Hematopoietic multipotent progenitor cell treated with erythropoietin and hydrocortisone succinate and interleukin-3 and kit ligand, for 17 days (in vitro differentiated cells): ENCODE measurements at regions not wholly inside any gene's neighbourhood (a gene's known extent, or its start where the extent isn't known, plus 50 kb on each side); places are given as distances from the start of the nearest gene placed in this dataset.

Experiments
- DNase-seq: peaks from one replicate; pipeline ENCODE4 v3.0.0-alpha.2; 2015; ENCODE audit warnings: low spot score

DNA sequence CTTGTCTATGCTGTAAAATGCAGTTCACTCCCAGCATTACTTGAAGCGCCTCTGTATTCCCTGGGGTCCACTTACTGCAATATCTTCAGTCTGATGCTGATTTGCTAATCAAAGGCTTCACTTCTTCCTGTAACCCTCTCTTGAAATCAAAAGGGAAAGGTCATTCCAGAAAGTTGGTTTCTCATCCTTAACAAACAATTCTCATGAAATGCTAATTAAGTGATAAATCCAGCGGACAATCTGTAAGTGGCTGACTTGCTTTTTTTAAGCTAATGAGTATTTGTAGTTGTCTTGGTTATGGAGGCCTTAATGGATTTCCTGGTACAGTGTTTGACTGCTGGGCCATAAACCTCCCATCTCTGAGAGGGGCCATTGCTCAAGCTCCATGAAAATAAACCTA lies 499.6 kb upstream of the HS6ST1 start:
- DNase-seq = no peak

DNA sequence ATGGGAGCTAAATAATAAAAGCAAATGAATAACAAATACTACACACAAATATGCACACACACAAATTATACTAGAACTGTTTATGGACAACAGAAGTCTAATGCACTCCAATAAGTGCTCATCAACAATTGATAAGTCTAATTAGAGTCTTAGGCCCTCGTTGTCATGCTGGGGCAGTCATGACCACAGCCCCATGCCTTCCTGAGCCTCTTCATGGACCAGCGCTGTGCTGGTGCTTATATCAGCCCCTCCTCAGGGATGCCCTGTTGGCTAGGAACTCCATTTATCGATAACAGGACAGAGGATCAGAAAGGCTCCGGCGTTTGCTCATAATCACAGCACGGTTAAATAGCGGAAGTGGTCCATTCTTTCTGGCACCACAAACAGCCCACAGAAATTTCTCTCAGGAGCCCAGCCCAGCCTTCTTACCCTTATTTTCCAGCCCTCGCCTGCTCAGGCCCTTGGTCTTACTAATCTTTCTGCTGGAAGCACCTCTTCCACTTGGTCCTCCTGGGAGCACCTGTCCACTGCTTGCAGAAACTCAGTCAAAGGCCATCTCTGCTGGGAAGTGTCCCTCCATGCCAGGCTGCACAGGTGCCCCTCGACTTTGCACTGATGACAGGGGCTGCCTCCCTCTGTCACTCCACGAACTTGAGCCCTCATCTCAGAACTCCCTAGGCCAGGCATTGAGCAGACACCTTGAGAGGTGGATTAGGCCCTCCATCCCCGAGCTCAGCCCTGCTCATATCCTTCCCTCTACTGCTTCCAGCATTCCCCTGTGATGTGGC lies 500.2 kb upstream of the HS6ST1 start:
- no peak for DNase-seq

DNA sequence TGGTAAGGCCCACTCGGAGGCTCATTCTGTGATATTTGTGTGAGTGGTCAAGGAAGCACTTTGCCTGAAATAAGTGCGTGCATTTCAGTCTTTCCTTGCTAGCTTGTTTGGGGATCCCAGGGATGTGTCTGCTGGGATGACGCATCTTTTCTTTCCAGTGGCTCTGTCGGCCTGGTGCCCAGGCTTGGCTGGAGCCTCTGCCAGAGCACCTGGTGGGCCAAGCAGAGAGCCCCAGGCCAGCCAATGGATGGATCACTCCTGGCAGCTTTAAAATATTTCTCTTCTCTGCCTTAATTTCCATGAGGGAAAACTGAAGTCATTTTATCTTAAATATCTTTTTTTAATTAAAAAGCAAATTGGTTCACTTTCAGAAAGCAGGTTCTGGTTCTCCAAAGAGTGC lies 501.8 kb upstream of the HS6ST1 start:
- no peak for DNase-seq

DNA sequence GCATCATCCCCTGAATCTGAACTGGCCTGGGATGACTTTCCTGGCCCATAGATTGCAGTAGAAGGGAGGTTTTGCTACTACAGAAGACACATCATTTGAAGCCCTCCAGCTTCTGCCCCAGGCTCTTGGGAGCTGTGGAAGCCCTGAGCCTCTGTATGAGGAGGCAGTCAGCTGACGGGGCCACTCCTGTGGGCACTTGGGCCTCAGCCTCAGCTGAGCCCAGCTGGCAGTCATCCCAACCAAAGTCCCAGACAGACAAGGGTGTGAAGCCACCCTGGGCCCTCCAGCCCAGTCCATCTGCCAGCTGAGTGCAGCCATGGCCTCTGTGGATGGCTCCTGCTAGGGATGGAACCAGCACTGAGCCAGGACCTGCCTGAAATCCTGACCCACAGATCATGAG lies 502.3 kb upstream of the HS6ST1 start:
- DNase-seq = no peak

DNA sequence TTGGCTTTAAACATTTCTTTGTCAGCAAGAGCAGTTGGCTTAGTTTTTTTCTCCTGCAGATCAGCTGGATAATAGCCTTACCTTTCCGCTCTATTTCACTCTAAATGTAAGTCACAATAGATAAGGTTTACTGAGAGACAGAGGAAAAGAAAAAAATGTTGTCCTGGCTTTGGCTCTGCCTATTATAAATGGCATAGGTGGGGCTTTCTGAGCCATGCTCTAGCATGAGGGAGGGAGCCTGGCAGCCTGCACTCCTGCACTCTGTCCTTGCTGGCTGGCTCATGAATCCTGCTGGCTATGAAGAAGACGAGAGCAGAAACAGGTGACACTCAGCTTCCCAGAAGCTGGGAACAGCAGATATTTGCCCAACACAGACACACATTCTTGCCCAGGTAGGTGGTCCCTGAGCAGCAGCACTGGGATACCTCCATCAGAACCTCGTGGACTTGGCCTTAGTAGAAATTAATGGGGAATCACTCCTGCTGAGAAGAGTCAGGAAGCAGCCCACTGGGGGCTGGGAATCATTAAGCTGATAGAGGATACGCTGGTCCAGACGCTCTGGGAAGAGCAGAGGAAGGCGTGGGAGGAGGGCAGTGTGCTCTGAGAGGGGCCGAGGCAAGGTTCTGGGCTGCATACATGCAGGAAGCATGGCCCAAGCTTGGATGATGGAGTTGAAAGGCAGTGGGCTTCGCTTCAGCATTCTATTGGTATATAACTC lies 514.4 kb upstream of the HS6ST1 start:
- no peak for DNase-seq

DNA sequence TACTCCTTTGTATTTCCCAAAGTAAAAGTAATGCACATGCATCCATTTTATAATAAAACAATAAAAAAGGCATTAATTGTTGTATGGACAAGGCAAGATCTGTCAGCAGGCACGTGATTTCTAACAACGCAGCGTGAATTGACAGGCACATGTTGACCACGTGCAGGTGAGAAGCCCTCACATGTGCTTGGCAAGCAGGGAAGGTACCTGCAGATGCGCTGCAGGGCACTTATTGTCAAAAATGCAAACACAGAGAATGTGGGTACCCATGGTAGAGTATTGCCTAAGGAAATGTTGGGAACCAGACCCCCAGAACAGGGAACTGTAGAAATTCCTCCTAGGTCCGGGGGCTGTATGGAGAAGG lies 515.0 kb upstream of the HS6ST1 start:
- DNase-seq = no peak

DNA sequence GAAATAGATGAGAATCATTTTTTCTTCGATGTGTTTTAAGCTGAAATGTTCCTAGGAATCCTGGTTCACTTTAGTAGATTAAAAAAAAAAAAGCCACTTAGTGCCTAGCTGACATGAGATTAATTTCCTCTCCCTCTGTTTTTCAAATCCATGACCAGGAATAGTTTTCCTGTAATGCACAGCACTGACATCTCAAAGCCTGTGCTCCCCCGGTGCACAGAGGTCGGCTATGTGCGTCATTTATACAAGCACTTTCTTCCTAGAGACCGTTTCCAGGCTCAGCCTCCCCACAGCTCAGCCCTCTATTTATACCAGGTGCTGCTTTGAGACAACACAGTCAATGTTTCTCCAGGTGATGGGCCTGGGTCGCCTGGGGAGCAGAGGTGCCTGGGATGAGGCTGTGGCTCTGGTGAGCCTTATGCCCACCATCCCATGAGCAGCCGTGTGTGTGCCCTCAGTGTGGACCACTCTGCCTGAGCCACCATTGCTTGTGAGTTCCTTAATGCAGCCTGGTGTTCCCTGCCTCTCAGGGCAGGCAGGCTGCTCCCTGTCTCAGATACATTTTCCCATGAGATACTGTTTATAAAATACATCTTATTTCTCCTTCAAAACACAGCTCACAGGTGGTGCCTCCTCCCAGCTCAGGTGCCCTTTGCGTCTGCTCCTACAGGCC lies 515.7 kb upstream of the HS6ST1 start:
- DNase-seq = no peak

DNA sequence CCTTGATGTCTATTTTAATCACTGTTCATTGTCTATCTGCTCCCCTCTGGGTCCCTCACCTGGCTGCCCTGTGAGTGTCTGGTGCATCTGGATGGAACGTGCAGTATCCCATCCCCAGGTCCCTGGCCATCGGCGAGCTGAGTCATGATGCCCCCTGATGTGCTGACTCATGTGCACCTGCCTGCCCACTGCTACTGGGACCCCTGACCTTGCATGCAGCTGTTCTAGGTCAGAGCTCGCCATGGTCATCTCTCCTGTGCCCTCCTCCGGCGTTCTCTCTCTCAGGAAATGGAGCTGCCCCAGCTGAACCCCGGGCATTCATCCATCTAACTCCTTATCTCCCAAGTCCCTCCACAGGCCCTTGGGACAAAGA lies 516.2 kb upstream of the HS6ST1 start:
- no peak for DNase-seq

DNA sequence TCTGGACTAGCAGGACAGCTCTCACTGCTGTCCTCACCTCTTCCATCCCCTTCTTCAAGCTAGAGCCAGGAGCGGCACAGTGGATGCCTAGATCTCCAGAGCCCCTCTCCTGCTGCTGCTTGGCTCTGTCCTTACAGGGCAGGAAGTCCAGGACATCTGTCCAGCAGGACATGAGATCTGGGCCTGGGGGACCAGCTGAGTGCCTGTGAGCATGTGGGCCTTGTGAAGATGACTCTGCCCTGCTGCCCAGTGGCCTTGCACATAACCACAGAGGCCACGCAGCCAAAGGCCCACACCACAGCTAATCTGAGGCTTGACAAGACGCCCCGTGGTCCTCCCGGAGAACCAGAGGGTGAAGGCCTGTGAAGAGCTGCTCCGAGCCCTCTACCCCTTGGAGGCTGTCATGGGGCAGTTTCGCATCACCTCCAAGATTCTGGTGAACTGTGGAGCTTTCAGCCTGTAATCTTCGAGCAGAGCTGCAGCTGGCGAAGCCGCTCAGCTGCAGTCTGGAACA lies 516.7 kb upstream of the HS6ST1 start:
- DNase-seq = no peak

DNA sequence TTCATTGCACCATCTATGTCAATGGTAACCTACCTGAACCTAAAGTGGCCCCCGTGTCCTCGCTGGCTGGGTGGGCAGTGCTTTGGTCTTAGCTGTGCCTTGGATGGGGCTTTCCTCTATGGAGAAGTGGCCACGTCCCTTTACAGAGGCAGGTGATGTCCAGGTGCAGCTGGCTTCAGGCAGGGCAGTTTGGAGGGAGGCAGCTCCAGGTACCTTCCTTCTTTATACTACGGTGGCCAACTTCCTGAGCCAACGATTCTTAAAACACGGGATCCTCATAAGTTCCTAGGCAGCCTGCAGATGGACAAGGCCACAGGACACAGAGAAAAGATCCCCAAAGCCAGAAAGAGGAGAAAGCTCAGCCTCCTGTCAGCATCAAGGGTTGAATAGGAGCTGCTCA lies 517.3 kb upstream of the HS6ST1 start:
- no peak for DNase-seq

DNA sequence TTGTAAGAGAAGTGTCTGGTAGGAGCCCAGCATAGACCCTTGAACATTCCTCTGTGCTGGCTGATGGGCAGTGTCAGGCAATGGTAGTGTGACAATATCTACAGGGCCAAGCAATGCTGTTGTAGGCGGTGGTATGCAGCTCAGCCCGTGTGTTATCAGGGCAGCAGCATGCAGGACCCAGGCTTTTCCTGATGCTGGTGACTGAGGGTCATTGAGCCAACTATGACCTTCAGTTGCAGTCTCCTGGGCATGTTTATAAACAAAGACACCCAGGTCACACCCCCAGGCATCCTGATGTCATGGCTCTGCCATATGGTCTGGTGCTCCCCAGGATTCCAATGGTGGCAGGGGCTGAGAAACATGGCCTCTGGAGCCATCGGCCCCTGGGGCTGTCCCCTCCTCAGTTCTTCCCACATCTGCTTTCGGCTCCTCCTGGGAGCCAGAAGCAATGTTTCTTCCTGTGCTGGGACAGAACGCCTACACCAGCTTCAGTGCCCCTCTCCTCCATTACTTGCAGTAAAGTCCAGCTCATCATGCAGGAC lies 518.0 kb upstream of the HS6ST1 start:
- DNase-seq = no peak

DNA sequence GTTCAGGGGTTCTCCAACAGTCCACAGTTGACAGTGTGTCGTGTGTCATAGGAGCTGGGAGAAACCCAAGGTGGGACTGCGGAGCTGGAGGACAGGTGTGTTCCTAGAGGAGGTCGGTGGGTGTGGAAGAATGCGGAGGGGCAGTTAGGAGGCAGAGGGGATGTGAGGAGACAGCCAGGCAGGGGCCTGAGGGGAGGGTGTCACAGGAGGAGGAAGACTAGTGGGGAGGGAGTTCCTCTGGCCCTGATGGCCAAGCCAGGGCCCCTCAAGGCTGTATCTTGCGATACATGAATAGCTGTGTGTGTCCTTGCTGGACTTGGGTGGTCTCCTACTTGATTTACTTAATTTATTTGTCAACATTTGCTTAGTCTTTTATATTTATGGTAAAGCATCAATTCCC lies 519.6 kb upstream of the HS6ST1 start:
- no peak for DNase-seq

DNA sequence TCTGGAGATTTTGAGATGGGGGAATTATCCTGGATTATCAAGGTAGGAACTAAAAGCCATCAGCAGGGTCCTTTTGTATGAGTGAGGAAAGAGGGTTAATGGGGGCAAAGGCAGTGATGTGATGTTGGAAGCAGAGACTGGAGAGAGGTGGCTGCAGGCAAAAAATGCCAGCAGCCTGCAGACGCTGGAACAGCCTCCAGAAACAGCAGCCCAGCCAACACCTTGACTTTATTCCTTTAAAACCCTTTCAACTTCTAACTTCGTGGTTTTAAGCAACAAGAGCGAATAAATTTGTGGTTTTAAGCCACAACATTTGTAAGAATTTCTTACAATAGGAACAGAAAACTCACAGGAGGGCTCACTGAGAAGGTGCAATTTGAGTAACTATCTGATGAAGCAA lies 523.1 kb upstream of the HS6ST1 start:
- DNase-seq = no peak

DNA sequence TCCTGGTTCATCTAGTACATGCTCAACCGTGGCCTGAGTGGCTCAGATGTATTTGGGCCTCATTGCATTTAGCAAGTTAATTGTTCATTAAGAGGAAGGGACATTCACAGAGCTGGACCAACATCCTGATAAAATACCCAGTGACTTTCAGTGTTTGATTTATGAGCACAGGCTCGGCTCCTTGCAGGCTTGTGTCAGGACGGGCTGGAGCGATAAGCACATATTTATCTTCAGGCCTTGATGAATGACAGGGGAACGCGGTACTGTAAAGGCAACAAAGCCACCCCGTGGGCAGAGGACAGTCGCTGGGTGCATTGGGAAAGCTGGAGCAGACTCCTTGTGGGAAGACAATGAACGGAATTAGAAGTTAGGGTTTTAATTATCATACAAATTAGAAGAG lies 548.6 kb upstream of the HS6ST1 start:
- no peak for DNase-seq

DNA sequence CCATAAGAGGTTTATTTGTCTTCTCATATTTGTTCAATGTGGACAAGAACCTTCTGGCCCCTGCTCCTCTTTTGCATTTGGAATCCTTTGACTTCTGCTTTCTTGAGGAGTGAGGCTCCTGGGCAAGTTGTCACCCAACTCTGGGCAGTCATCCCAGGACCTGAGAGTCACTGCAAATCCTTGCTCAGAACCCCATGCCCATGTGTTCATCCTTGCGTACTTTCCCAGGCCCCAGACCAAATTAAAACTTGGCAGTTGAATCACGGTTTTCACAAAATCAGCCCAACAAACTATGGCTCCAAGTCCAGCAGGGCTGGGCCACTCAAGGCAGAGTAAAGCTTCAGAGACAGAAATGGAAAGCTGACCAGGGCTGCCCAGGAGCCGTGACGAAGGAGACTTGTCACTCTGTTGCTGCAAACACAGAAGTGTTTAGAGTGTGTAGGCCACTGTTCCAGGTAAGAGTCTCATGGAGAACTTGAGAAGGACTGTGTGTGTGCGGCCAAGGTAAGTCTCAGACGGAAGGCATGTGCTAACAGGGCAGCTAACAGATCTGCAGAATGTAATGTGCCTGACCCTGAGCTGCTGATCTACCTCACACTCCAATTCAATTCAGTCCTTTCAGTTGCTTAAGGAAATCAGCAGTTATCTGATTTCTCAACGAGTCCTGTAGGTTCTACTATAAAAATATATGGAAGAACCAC lies 549.4 kb upstream of the HS6ST1 start:
- DNase-seq = no peak

DNA sequence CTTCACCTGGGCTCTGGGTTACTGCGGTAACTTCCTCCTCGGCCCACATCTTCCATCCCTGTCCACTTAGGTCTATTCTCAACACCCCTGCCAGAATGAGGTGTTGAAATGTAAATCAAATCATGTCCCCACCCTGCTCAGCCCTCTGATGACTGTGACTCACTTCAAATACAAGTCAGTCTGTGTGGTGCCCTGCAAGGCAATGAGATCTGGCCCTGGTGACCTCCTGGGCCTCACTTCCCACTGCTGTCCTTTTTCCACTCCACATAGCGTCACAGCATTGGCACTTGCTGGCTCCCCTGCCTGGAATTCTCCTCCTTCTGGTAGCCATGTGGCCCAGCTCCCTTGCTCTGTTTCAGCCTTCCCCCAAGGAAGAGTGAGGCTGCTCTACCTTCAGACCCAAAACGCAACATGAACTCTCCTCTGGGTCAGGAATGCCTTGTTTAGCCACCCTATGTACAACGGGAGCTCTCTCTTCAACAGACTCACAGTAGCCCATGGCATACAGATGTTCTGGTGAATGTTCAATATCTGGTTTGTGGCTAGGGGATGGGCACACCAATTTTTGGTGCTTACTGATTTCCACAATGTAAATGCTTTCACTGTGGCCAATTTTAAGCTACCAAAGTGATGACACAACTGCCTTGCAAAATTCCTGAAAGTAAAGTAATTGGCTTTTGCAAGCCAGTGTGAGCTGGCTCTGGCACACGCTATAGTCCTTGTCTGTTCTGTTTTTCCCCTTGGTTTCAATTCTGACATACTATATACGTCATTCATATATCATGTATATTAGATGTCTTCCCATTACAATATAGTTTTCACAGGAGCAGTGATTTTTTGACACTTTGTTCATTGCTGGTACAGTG lies 550.3 kb upstream of the HS6ST1 start:
- no peak for DNase-seq

DNA sequence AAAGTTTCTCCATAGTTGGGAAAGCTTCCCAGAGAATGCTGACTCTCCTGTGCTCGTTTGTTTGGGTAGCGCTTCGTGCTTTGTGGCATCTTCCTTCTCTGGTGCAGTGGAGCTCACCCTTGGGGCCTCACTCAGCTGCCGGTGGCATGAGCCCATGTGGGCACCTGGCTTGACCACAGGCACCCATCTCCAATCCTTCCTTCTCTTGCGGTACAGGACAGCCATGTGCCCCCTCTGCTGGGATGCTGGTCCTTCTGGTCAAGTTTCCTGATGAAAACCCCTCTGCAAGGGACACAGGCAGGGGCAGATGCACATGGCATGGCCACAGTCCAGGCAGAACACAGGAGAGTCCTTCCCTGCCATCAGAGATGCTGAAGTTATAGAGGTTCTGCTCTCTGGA lies 555.9 kb upstream of the HS6ST1 start:
- no peak for DNase-seq

DNA sequence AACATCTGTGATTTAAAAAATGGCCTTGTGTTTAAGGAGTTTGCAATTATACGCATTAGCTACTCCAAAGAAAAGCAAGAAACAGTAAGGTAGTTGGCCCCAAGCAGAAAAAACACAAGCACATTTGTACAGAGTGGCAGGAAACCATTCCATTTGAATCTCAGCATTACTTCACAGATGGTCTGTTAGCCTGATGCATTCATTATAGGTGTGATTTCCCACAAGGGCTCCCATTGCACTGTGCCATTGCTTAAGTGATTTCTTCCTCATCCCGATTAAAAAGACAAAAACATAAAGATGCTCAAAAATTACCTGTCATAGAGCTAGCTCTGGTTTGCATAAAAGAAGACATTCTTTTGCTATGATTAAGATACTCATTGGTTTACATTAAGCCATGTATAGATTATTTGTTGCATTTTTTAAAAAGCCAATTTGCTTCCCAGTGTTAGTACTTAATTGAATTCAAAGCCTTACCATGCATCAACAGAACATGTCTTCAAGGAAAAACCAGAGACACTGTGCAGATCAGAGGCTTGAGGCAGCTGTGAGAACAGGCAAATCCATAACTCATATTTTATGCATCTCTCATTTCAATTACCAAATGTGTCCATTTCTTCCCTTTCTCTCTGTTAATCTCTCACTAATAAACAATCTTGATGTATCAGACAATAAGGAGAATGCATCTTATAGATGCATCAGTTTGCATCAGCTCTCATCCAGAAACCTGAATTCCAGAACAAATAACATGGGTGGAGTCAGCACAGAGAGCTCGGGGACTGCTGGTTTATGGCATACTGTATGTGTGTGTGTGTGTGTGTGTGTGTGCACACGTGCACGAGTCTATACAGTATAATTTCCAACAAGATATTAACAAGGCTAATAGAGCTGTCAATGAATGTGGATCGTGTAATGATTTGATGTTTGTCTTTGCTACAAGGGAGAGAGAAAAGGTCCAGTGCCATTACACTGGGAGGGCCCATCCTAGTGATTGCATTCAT lies 558.6 kb upstream of the HS6ST1 start:
- DNase-seq = no peak

DNA sequence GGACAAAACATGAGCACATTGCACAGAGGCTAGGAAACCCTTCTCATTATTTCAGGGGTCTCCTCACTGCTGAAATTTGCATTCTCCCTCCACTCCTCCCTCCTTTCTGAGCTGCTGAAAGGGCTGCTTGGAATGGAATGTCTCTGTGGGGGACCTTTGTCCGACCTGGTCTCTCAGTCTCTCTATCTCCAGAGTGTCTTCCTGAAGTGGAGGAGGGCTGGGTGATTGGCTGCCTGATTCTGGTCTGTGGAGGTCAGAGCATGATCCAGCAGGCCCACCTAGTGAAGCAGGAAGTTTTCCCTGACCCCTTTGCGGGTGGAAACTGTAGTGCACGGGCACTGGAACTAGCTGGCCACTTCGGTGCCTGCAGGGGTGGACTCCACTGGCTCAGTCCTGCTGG lies 560.5 kb upstream of the HS6ST1 start:
- DNase-seq = no peak

DNA sequence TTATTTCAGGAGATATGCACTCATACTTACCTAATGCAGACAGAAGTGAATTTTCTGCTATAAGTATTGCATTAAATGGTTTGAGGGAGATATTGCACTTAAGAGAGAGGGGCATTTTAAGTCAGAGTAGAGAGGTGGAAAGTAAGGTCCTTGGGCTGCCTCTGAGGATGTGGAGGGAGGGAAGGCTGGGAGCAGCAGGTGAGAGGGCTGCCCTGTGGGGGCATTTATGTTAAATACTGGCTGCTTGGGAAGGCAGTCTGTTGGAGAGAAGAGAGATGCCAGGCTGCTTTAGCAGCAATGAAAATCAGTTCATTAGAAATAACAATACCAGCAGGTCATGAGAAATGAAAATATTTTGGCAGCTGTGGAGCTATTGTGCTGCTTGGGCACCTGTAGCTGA lies 576.2 kb upstream of the HS6ST1 start:
- no peak for DNase-seq
